ENCODE measurements at regions not wholly inside any gene's neighbourhood (a gene's known extent, or its start where the extent isn't known, plus 50 kb on each side); places are given as distances from the start of the nearest gene placed in this dataset.

GRCh38 chr3:25044762-25045710, 383.0 kb upstream of the RARB start:
- DNase-seq (ENCODE audit: low spot score): no peak

GRCh38 chr3:25046911-25047771, 380.9 kb upstream of the RARB start:
- no peak for DNase-seq (ENCODE audit: low spot score)

DNA sequence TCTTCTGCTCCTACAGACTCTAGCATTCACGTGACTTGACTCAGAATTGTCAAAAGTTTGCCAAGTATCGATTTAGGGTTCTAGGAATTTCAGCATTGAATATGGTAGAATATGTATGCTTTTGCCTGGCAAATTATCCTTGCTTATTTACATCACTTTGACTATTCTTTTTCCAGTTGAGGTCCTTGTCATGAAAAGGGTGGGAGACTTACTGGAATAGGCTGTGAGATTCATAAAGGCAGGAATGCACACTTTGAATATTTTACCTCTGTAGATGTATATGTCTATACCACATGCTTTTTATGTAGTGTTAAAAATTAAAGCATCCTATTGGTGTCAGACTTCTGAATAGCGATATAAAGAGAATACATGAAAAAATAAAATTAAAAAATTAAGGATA, 378.8 kb upstream of the RARB start:
- DNase-seq (ENCODE audit: low spot score): no peak

DNA sequence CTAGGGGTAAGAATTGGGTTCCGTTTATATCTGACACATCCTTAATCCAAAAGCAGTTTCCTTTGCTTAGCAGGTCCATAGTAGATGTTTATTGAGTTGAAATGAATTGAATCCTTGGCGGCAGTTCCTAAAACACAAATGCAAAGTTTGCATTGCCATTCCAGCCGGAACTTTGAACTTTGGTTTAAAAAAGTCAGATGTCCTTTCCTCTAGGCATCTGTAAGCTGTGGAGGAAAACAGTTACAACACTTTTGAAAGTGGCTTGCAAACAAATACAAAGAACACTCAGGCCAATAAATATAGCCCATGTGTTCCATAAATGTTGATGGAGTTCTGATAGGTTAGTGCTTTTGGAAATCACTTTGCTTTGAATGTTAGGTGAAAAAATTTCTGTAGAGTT, 374.7 kb upstream of the RARB start:
- DNase-seq (ENCODE audit: low spot score): no peak

DNA sequence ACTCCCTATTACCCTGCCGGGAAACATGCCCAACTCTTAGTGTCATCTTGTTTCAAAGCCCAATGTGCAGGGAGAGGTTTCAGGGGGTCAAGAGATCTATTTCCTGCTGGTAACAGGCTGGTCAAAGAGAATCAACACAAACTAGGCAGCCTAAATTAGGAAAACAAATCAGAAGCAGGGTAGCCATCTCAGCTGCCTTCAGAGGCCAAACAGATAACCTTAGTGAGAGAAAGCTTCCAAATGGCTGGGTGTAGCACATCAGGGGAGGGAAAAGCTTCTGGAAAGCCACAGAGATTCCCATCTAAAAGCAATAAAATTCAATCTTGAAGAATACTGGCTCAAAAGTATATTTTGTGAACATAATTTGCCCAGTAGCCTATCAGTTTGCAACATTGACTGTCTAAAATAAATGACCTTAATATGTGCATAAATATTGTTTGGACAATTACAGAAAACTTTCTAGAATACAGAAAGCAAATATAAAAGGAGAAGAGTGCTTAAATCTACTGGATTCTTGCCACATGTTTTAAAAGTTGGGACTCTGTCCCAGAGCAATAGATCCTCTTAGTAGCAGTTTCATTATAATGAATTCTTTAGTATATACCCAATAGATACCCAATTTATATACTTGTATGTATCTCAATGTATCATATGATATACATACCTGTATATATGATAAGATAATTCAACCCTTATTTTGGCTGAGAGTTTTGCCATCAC, 371.9 kb upstream of the RARB start:
- DNase-seq (ENCODE audit: low spot score): no peak

DNA sequence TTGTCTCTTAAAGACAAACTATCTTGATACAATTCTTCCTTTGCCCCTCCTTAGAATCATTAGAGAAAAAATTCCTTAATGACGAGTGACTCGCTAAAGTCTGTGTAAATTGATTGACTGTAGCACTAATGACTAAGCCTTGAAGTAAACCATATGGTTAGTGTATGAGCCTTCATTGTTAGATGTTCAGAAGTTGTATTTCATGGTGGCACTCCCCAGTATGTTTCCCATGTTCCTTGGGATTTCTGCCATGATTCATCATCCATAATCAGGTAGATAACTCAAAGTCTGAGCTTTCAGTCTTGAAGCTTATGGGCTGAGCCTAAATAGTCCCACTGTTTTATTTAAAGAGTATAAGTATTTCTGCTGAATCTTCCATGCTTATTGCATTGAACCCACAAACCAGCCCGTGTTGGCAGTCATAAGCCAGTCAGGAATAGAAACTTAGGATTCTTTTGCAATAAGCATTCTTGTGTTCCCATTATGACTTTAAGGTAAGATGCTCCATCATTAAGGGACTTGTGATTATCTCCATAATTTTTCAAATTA, 371.2 kb upstream of the RARB start:
- DNase-seq (ENCODE audit: low spot score): no peak

DNA sequence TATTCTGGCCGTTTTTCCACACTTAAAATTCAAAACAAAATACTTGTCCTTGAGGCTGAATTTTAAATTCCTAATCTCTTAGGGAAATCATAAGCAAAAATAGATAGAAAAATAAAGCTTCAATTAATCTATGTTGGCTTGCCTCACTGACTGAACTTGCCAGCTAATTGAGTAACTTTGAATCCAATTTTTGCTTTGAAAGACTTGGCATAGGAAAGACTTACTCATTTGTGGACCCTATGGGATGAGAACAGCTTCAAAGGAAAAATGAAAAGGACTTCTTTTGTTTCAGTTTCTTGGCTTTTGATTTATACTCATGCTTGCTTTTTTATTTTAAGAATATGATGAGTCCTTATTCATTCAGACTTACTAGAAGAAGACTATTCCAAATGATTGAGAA, 370.7 kb upstream of the RARB start:
- DNase-seq (ENCODE audit: low spot score): no peak

- DNase-seq (ENCODE audit: low spot score): no peak
Measured at GRCh38 chr3:25064681-25065080, 363.4 kb upstream of the RARB start.

DNA sequence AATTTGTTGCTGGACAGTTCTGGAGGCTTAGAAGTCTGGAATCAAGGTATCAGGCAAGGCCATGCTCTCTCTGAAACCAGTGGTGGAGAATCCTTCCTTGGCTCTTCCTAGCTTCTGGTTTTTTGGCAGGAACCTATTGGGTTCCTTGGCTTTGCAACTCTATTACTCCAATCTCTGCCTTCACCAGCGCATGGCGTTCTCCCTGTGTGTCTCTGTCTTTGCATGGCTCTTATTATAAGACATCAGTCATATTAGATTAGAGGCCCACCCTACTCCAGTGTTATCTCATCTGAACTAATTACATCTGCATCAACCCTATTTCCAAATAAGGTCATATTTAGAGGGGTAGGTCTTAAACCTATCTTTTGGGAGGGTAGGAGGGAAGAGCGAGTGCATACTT, 358.1 kb upstream of the RARB start:
- no peak for DNase-seq (ENCODE audit: low spot score)

DNA sequence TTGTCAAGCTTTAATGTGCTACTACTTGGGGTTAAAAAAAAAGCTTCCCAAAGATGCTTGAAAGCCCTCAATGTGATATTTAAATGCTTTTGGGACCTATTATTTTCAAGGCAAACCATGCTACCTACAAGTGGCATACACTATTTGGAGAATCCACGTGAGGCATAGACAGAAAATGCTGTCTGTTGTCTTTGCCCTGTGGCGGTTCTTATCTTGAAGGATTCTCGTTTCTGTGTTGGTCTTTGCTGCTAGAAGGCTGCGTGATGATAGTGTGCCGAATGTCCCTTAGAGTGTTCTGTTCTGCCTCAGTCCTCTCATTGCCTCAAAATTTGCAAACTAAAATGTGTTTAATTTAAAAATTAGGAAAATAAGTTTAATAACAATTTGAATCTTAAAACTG, 356.2 kb upstream of the RARB start:
- no peak for DNase-seq (ENCODE audit: low spot score)

GRCh38 chr3:25073423-25073822, 354.6 kb upstream of the RARB start:
- DNase-seq (ENCODE audit: low spot score): no peak

DNA sequence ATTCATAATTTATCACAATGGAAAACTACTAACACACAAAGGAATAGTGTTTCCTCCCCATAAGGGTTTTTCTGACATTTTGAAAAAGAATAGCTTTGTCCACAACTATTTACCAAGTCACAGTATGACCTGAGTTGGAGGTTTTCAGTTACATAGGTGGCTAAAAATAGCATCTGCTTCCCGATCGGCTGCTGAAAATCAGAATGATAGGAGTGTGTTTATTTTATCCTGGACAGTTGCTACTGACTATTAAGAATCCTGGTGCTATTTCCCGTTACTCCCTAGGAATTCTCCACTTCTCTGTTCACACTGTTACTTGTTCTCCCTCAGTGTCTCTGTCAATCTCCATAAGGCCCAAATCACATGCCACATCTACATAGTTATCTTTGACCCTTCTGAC, 353.9 kb upstream of the RARB start:
- no peak for DNase-seq (ENCODE audit: low spot score)

GRCh38 chr3:25080461-25080860, 347.6 kb upstream of the RARB start:
- no peak for DNase-seq (ENCODE audit: low spot score)

- no peak for DNase-seq (ENCODE audit: low spot score)
Measured at GRCh38 chr3:25084016-25084415, 344.0 kb upstream of the RARB start.

DNA sequence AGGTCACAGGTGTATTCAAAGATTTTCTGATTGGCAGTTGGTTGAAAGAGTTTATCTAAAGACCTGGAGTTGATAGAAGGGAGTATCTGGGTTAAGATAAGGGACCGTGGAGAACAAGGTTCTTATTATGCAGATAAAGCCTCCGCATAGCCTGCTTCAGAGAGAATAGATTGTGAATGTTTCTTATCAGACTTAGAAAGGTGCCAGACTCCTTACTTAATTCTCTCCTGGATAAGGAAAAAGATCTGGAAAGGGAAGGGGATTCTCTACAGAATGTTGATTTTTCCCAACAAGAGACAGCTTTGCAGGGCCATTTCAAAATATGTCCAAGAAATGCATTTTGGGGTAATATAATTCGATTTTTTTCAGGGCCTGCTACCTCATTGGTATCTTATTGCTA, 341.3 kb upstream of the RARB start:
- no peak for DNase-seq (ENCODE audit: low spot score)

DNA sequence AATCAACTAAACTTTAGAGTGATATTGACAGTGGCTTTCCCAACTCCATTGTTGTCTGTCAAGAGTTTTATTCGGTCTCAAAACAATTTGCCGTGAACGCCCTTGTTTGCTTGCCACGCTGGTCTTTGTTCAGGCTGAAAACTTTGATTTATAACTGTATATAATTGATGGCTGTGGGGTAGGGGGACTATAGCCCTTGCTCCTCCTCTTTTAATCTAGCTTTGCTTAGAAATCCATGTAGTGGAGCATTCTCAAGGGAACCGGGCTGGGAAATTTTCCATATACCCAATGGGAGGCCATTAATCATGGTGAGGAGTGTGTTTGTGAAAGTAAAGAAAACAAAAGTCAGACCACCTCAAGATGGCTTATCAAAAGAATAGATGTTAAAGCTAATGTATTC, 339.8 kb upstream of the RARB start:
- DNase-seq (ENCODE audit: low spot score): no peak

- DNase-seq (ENCODE audit: low spot score): no peak
Measured at GRCh38 chr3:25090698-25091453, 337.2 kb upstream of the RARB start.

DNA sequence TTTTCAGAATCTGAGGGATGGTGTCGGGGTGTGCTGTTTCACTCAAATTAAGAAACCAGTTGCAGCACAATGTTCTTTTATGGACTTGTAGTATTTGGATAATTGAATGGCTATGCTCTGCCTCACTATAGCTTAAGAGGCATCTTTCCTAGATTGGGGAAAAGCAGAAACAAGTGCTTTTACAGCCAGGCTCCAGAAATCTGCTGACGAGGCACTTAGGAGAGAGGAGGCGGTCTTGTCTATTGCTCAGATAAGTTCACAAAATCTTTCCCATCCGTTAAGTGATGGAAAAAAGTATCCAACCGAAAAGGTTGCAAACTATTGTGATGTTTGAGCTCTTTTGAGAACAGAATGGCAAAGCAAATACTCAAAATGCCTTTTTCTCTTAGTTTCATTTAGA, 336.1 kb upstream of the RARB start:
- no peak for DNase-seq (ENCODE audit: low spot score)

GRCh38 chr3:25094932-25095685, 333.0 kb upstream of the RARB start:
- DNase-seq (ENCODE audit: low spot score): no peak

DNA sequence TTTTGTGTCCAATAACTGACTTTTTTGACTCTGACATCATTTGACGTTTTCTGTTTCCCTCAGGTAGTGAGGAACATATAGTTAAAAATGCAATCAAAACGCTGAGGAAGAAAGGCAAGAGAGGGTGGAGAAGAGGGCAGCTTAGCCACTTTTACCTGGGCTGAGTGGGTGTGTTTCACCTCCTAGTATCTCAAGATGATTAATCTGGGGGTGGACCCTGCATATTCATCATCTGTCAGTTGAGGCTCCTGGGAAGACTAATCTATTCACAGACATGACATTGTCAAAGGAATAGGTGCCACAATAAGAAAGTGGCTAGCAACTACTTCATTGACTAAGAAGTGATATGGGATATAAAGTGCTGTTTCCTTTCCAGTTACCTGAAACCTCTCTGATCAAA, 331.5 kb upstream of the RARB start:
- DNase-seq (ENCODE audit: low spot score): no peak

DNA sequence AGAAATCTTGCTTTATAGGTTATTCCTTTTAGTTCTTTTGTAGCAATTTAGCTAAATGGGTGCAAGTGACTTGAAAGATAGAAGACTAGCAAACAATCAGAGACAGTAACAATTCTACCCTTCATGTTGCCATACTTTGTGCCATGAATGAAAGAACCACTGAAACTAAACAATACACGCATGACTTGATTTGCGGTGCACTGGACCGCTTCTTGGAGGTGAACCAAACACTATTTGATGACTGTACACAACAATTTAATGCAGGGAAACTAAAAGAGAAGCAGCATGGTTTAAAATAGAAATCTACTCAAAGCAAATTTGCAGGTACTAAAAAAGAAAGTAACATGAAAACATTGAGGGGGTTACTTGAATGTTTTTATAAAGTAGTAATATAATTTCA, 331.0 kb upstream of the RARB start:
- DNase-seq (ENCODE audit: low spot score): no peak
